Muscle layer of duodenum (tissue), 2 donors: ENCODE measurements at regions not wholly inside any gene's neighbourhood (a gene's known extent, or its start where the extent isn't known, plus 50 kb on each side); places are given as distances from the start of the nearest gene placed in this dataset.
"Not testable (repeated sequence)": the region's sequence is repeated elsewhere in the genome, so short reads cannot be mapped to it uniquely, and the experiment has no call there.

Experiments used
- H3K27ac ChIP-seq: one replicate; pipeline ENCODE4 v1.7.0; 2013; ENCODE audit warnings: mild to moderate bottlenecking, low read length
- H3K27me3 ChIP-seq: one replicate; pipeline ENCODE4 v1.7.0; 2013; ENCODE audit warnings: low read depth, mild to moderate bottlenecking, control low read depth, low read length
- H3K36me3 ChIP-seq, 2 donors: one replicate each; pipeline ENCODE4 v1.7.0; 2013; ENCODE audit warnings: low read length in 2 of 2, control low read depth in 1 of 2, mild to moderate bottlenecking in 1 of 2; ENCODE audit not compliant: insufficient read depth in 2 of 2, control insufficient read depth in 1 of 2
- H3K4me1 ChIP-seq, 2 donors: one replicate each; pipeline ENCODE4 v1.7.0; 2013; ENCODE audit warnings: low read length in 2 of 2, mild to moderate bottlenecking in 2 of 2, control low read depth in 1 of 2, moderate library complexity in 1 of 2; ENCODE audit not compliant: insufficient read depth in 2 of 2, control insufficient read depth in 1 of 2
- H3K4me3 ChIP-seq, 2 donors: one replicate each; pipeline ENCODE4 v1.7.0; 2013; ENCODE audit warnings: low read length in 2 of 2, low read depth in 1 of 2, mild to moderate bottlenecking in 1 of 2
- H3K9me3 ChIP-seq, 2 donors: one replicate each; pipeline ENCODE4 v1.7.0; 2013; ENCODE audit warnings: low read length in 2 of 2, control low read depth in 1 of 2, mild to moderate bottlenecking in 1 of 2; ENCODE audit not compliant: control insufficient read depth in 1 of 2
- donor health status: healthy.

GRCh38 chr9:115681585-115681984, 472.0 kb upstream of the PAPPA start:
- Histone ChIP-seq H3K27ac (no peak overlapping the region), H3K9me3 (no peaks in the 10 kb centered on the region), H3K36me3 (no peaks in the 10 kb centered on the region), H3K4me1 (no peaks in the 10 kb centered on the region), H3K4me3 (no peak overlapping the region), H3K27me3 (no peaks in the 10 kb centered on the region)

GRCh38 chr9:115686069-115686468, 467.5 kb upstream of the PAPPA start:
- Histone ChIP-seq H3K4me3 (no peak overlapping the region), H3K9me3 (no peaks in the 10 kb centered on the region), H3K4me1 (no peaks in the 10 kb centered on the region), H3K27ac (no peak overlapping the region), H3K27me3 (no peaks in the 10 kb centered on the region), H3K36me3 (no peaks in the 10 kb centered on the region)

GRCh38 chr9:115687356-115687755, 466.2 kb upstream of the PAPPA start:
- H3K9me3 ChIP-seq = no peaks in the 10 kb centered on the region
- no peaks in the 10 kb centered on the region for H3K36me3 ChIP-seq
- H3K27me3 ChIP-seq = no peaks in the 10 kb centered on the region
- no peaks in the 10 kb centered on the region for H3K4me1 ChIP-seq
- no peak overlapping the region for H3K4me3 ChIP-seq
- no peak overlapping the region for H3K27ac ChIP-seq

- no peak overlapping the region for H3K27ac ChIP-seq
- no peaks in the 10 kb centered on the region for H3K27me3 ChIP-seq
- no peaks in the 10 kb centered on the region for H3K36me3 ChIP-seq
- no peaks in the 10 kb centered on the region for H3K4me1 ChIP-seq
- no peaks in the 10 kb centered on the region for H3K9me3 ChIP-seq
- no peak overlapping the region for H3K4me3 ChIP-seq
Measured at GRCh38 chr9:115689331-115689730, 464.3 kb upstream of the PAPPA start.

DNA sequence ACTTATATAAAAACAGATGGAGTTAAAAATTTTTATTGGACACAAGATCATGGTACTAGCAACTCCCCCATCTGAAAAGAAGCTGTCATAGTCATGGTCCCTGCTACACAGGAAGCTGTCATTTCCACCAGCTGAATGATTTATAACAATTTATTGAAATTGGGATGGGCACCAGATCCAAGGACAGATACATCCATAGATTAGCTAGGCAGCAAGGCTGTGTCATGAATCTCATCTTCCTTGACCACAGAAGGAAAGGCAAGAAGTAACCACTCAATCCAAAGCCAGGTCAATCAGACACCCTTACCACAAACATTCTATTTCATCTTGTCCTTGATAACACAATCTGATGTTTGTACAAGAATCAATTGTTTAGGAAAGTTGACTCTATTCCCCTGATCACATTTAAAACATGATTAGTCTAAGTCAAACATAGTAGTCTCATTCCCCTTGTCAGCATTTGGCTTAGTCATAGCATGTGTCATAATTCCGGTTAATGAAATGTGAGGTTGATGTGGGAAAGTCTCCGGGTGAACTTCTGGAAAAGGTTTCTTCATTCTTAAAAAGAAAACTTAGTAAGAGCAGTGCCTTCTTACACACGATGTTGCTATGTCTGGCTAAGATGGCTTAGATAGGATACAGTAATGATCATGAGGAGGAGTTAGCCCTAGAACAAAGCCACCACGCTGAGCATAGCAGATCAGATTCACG, 462.6 kb upstream of the PAPPA start:
- Histone ChIP-seq H3K4me1 (no peaks in the 10 kb centered on the region), H3K36me3 (no peaks in the 10 kb centered on the region), H3K27ac (no peak overlapping the region), H3K27me3 (no peaks in the 10 kb centered on the region), H3K9me3 (no peaks in the 10 kb centered on the region), H3K4me3 (no peak overlapping the region)

DNA sequence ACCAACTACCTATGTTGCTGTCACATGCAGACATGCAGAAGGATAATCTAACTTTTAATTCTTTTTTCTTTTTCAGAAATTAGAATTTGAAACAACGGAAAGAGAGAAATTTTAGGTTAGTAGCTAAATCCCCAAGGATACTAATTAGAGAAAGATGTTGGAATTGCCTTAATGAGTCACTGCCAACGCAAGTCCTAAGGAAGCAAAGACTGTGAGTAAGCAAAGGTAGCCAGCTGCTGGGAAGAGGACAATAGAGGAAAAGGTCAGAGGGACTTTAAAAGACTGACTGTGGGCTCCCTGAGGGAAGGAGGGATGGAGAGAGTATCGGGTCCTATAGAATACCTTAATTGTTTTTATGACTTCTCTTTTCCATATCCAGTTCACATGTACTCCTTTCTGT, 461.9 kb upstream of the PAPPA start:
- Histone ChIP-seq H3K9me3 (no peaks in the 10 kb centered on the region), H3K27ac (no peak overlapping the region), H3K4me3 (no peak overlapping the region), H3K4me1 (no peaks in the 10 kb centered on the region), H3K36me3 (no peaks in the 10 kb centered on the region), H3K27me3 (no peaks in the 10 kb centered on the region)

DNA sequence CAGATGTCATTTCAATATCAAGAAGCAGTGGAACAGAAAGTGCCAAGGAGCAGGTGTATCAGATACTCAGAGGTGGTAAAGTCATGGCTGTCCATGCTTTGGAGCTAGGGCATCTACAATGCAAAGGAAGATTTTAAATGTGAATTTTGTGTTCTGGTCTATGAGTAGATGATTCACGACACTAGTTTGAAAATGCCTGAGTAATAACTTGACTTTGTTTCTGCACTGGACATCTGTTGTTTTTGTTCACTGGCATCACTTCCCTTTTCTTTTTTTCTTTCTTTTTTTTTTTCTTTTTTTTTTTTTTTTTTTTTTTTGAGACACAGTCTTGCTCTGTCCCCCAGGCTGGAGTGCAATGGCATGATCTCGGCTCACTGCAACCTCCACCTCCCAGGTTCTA, 460.7 kb upstream of the PAPPA start:
- H3K27ac ChIP-seq, H3K4me3 ChIP-seq, H3K9me3 ChIP-seq, H3K4me1 ChIP-seq, H3K27me3 ChIP-seq, H3K36me3 ChIP-seq: not testable (repeated sequence)

DNA sequence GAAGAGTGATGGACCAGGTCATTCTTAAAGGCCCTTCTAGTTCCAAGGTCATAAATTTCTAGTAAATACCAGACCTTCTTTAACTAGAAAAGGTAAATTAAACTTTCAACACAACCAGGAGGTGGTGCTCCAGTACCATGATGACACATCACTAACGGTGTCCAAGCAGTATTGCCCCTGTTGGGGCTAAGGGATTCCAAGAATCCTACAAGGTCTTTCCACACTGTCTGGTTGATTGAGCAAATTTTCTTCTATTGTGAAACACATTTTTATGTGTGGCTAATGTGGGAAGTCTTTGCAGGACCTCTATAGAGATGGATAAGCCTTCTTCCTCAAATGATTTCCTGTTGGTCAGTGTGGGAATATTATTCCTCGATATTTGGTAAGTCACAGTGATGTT, 459.6 kb upstream of the PAPPA start:
- Histone ChIP-seq H3K4me3 (no peak overlapping the region), H3K9me3 (no peaks in the 10 kb centered on the region), H3K4me1 (no peaks in the 10 kb centered on the region), H3K27ac (no peak overlapping the region), H3K27me3 (no peaks in the 10 kb centered on the region), H3K36me3 (no peaks in the 10 kb centered on the region)

DNA sequence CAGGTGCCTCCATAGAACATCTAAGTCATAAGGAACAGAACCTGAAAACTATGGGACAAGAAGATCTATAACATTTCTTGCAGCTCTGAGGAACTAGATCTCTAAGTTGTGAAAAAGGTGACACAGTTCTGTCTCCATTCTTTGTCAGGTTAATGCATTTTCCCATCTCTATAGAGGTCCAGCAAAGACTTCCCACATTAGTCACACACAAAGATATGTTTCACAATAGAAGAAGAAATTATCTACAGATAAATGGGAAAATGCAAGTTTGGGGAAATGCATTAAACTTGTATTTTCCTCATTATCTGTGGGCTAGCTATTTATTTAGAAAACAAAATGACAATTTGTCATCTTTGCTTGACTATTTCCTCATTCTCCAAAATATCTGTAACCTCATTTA, 458.6 kb upstream of the PAPPA start:
- H3K27ac ChIP-seq = no peak overlapping the region
- no peaks in the 10 kb centered on the region for H3K4me1 ChIP-seq
- no peak overlapping the region for H3K4me3 ChIP-seq
- H3K9me3 ChIP-seq = no peaks in the 10 kb centered on the region
- H3K36me3 ChIP-seq = no peaks in the 10 kb centered on the region
- H3K27me3 ChIP-seq = no peaks in the 10 kb centered on the region

DNA sequence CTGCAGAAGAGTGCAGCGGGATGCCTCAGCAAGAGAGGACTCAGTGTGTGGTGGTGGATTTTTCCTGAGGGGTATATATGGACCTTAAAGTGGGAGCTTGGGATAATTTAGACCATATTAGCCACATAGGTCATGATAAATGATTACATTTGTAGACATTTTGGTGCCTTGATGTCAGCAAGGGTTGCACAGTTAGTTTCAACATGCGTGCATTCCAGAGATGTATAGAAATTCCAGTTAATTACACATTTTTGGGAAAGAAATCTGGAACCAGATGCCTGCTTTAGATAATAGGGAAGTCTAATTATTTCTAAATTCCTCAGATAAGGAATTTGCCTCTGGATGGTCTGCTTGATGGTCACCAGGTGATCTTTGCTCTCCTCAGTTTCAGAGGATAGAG, 440.6 kb upstream of the PAPPA start:
- H3K36me3 ChIP-seq = no peaks in the 10 kb centered on the region
- no peaks in the 10 kb centered on the region for H3K4me1 ChIP-seq
- no peak overlapping the region for H3K4me3 ChIP-seq
- H3K27me3 ChIP-seq = no peaks in the 10 kb centered on the region
- H3K9me3 ChIP-seq = no peaks in the 10 kb centered on the region
- no peak overlapping the region for H3K27ac ChIP-seq

DNA sequence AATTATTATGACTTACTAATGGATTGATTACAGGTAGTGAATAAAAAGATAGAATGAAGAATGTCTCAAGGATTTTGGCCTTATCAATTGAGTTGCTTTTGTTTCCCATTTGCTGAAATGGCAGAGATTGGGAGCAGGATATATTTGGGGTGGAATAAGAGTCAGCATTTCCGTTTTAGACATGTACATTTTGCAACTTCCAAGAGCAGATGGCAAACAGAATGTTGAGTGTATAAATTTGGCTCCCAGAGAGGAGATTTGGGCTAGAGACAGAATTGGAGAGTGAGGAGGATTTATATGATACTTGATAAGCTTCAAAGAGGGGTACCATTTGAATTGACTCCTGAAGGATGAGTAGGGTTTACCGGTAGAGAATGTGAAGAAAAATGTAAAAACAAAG, 437.9 kb upstream of the PAPPA start:
- no peaks in the 10 kb centered on the region for H3K4me1 ChIP-seq
- no peak overlapping the region for H3K4me3 ChIP-seq
- no peaks in the 10 kb centered on the region for H3K36me3 ChIP-seq
- no peaks in the 10 kb centered on the region for H3K27me3 ChIP-seq
- H3K9me3 ChIP-seq = no peaks in the 10 kb centered on the region
- H3K27ac ChIP-seq = no peak overlapping the region

GRCh38 chr9:115717298-115717697, 436.3 kb upstream of the PAPPA start:
- Histone ChIP-seq H3K9me3 (no peaks in the 10 kb centered on the region), H3K4me1 (no peaks in the 10 kb centered on the region), H3K4me3 (no peak overlapping the region), H3K36me3 (no peaks in the 10 kb centered on the region), H3K27me3 (no peaks in the 10 kb centered on the region), H3K27ac (no peak overlapping the region)
